Mucosa of descending colon (tissue), 3 donors: ENCODE measurements at regions not wholly inside any gene's neighbourhood (a gene's known extent, or its start where the extent isn't known, plus 50 kb on each side); places are given as distances from the start of the nearest gene placed in this dataset.

Source experiments
- ATAC-seq: fragments of 200-7000 bp; cut with Tn5 transposase; one replicate; pipeline ENCODE4 v1.9.1; 2020; ENCODE audit warnings: mild to moderate bottlenecking, moderate library complexity
- DNase-seq, 3 donors: peaks; one replicate each; pipeline ENCODE4 v3.0.0-alpha.2; 2020
- H3K36me3 ChIP-seq: fragments of 200-600 bp; one replicate; pipeline ENCODE4 v1.8.0; 2021; ENCODE audit warnings: low read depth, mild to moderate bottlenecking
- H3K4me1 ChIP-seq: fragments of 200-600 bp; one replicate; pipeline ENCODE4 v1.8.0; 2021; ENCODE audit warnings: low read depth, mild to moderate bottlenecking
- H3K4me3 ChIP-seq: fragments of 200-600 bp; one replicate; pipeline ENCODE4 v1.8.0; 2021; ENCODE audit warnings: mild to moderate bottlenecking
- H3K9me3 ChIP-seq: fragments of 200-600 bp; one replicate; pipeline ENCODE4 v1.8.0; 2021; ENCODE audit warnings: mild to moderate bottlenecking
- intact Hi-C, 2 donors: fragments of 100-400 bp; cut with DNase I in 1 of 2; cut with micrococcal nuclease in 1 of 2; formaldehyde crosslinking; loops; one replicate each; pipeline versions ENCODE4 v1.11.0 to v1.11.1; 2022; cut with DNase I, micrococcal nuclease
- TF ChIP-seq, protein P1 (sequence below): fragments of 200-600 bp; IDR thresholded peaks from one replicate; pipeline ENCODE4 v1.8.0; 2022; ENCODE audit warnings: antibody characterized with exemption, mild to moderate bottlenecking
- donor health status: DM: no; HTN: no; CAD: no; lungs with moderate emphysema.
- donor health status: DM: no; HTN: no; CAD: no.
- donor health status: DM: no; HTN: yes; CAD: no.

DNA sequence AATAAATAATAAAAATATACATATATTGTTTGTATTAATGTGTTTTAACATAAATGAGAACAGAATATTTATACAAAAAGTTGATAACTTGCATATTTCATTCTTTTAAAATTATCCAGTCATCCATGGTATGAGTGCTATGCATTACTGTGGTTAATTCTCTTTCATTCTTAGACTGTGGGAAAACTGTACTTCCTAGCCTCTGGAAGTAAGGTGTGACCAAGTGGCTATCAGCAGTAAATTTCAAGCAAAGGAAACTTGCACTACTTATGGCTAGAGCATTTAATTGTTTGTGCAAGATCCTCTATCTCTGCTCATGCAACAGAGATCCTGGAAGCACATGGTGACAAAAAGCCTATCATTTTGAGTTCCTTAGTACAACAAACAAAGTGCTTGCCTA lies 1054.5 kb upstream of the PABPC4L start:
- ATAC-seq (no peak), DNase-seq (no peak)
- Histone ChIP-seq H3K9me3 (no peaks in the 10 kb centered on the region), H3K36me3 (no peaks in the 10 kb centered on the region), H3K4me3 (no peak overlapping the region), H3K4me1 (no peaks in the 10 kb centered on the region)
- intact Hi-C loops = no loop called here
- TF ChIP-seq, protein P1, sequence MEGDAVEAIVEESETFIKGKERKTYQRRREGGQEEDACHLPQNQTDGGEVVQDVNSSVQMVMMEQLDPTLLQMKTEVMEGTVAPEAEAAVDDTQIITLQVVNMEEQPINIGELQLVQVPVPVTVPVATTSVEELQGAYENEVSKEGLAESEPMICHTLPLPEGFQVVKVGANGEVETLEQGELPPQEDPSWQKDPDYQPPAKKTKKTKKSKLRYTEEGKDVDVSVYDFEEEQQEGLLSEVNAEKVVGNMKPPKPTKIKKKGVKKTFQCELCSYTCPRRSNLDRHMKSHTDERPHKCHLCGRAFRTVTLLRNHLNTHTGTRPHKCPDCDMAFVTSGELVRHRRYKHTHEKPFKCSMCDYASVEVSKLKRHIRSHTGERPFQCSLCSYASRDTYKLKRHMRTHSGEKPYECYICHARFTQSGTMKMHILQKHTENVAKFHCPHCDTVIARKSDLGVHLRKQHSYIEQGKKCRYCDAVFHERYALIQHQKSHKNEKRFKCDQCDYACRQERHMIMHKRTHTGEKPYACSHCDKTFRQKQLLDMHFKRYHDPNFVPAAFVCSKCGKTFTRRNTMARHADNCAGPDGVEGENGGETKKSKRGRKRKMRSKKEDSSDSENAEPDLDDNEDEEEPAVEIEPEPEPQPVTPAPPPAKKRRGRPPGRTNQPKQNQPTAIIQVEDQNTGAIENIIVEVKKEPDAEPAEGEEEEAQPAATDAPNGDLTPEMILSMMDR = no peak

DNA sequence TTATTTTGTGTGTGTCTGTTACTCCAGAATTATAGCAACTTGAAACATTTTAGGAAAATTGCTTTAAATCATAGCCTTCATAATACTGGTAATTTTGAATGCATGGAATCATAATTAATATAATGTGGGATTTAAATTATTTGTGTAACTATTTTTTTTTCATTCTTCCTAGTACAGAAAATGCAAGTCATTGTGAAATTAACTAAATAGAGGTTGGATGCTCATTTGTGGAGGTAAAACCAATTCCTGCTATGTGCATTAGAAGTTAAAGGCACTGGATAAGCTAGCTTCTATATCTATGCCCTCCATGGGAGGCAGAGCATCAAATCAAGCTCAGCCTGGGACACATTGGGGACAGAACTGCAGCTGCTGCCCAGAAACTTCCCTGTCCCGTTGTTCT lies 1048.5 kb upstream of the PABPC4L start:
- DNase-seq = no peak
- no peaks in the 10 kb centered on the region for H3K36me3 ChIP-seq
- no peak for ATAC-seq
- H3K9me3 ChIP-seq = no peaks in the 10 kb centered on the region
- no peak overlapping the region for H3K4me3 ChIP-seq
- TF ChIP-seq, protein P1 = no peak
- intact Hi-C loops = no loop called here
- H3K4me1 ChIP-seq = no peaks in the 10 kb centered on the region

DNA sequence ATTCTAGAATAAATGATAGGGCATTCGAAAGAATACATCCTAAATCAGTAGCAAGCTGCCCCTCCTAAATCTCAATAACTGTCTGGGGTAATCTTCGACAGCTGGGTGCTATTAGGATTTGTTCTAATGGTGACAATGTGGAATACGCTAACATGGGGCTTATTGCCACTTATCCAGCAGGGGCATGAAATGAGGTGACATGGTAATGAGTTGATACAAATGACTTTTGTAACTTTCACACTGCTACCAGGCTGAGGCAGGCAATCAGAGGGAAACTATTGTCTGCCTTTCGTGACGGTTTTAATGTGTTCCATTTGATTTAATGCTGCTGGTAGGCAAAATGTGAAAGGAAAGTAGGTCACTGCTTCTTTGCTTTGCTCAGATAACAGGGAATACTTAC lies 1047.4 kb upstream of the PABPC4L start:
- TF ChIP-seq, protein P1 = no peak
- Histone ChIP-seq H3K4me1 (no peaks in the 10 kb centered on the region), H3K36me3 (no peaks in the 10 kb centered on the region), H3K9me3 (no peaks in the 10 kb centered on the region), H3K4me3 (no peak overlapping the region)
- ATAC-seq (no peak), DNase-seq (no peak)
- intact Hi-C loops = no loop called here

DNA sequence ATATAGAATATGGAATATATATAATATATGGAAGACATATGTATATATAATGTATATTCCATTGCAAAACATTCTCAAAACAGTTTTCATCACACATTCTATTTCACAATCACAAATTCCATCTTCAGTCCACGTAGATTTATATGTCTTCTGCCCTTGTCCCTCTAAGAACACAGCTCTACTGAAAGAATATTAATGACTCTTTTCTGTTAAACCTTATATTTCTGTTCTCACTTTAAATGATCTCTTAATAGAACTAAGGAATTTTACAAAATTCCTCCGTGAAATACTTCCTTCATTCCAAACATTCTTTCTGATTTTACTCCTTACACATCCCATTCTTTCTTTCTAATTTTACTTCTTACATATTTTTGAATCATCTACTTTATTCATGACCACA lies 1043.1 kb upstream of the PABPC4L start:
- ATAC-seq = no peak
- Histone ChIP-seq H3K9me3 (no peaks in the 10 kb centered on the region), H3K4me3 (peak overlapping the region; percentile 1), H3K36me3 (no peaks in the 10 kb centered on the region), H3K4me1 (no peaks in the 10 kb centered on the region)
- intact Hi-C loops = no loop called here
- TF ChIP-seq, protein P1 = no peak
- no peak for DNase-seq

DNA sequence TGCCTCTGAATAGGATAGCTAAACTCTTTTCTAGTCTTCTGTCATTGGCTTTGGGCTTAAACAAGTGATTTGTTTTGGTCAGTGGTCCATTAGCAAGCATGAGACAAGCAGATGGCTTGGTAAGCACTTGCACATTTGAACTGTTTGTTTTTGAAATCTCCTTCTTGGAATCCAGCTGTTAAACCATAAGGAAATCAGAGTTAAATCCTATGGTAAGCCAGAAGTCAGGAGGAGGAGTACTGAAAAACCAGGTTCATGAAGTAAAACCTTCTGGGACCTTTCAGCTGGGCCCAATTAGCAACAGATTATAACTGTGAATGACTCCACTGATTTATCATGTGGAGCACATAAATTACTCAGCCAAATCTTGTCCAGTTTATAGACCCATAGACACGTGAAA lies 1042.5 kb upstream of the PABPC4L start:
- intact Hi-C loops = no loop called here
- TF ChIP-seq, protein P1 = no peak
- no peak overlapping the region for H3K4me3 ChIP-seq
- DNase-seq = no peak
- no peak for ATAC-seq
- no peaks in the 10 kb centered on the region for H3K9me3 ChIP-seq
- H3K36me3 ChIP-seq = no peaks in the 10 kb centered on the region
- no peaks in the 10 kb centered on the region for H3K4me1 ChIP-seq

DNA sequence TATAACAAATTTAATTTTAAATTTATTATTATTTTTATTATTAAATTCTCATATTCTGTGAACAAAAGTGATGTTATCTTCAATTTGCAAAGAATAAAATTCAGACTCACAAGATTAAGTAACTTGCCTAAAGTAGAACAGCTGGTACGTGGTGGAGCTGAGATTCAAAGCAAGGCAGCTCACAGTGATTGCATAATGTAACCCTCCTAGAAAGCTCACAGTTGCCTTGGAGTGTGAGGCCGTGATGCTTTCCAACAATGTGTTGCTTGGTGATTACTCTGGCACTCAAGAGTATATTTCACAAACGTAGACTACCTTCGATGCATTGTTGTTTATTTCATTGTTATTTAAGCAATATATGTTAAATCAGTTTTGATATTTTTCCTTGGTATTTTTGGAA lies 1039.2 kb upstream of the PABPC4L start:
- no peak overlapping the region for H3K4me3 ChIP-seq
- no peaks in the 10 kb centered on the region for H3K4me1 ChIP-seq
- intact Hi-C loops = no loop called here
- TF ChIP-seq, protein P1 = no peak
- H3K36me3 ChIP-seq = no peaks in the 10 kb centered on the region
- no peaks in the 10 kb centered on the region for H3K9me3 ChIP-seq
- DNase-seq = no peak
- ATAC-seq = no peak
